Mucosa of descending colon (tissue), 3 donors: ENCODE measurements at regions not wholly inside any gene's neighbourhood (a gene's known extent, or its start where the extent isn't known, plus 50 kb on each side); places are given as distances from the start of the nearest gene placed in this dataset.

Source experiments
- ATAC-seq: fragments of 200-7000 bp; cut with Tn5 transposase; one replicate; pipeline ENCODE4 v1.9.1; 2020; ENCODE audit warnings: mild to moderate bottlenecking, moderate library complexity
- DNase-seq, 3 donors: peaks; one replicate each; pipeline ENCODE4 v3.0.0-alpha.2; 2020
- H3K36me3 ChIP-seq: fragments of 200-600 bp; one replicate; pipeline ENCODE4 v1.8.0; 2021; ENCODE audit warnings: low read depth, mild to moderate bottlenecking
- H3K4me1 ChIP-seq: fragments of 200-600 bp; one replicate; pipeline ENCODE4 v1.8.0; 2021; ENCODE audit warnings: low read depth, mild to moderate bottlenecking
- H3K4me3 ChIP-seq: fragments of 200-600 bp; one replicate; pipeline ENCODE4 v1.8.0; 2021; ENCODE audit warnings: mild to moderate bottlenecking
- H3K9me3 ChIP-seq: fragments of 200-600 bp; one replicate; pipeline ENCODE4 v1.8.0; 2021; ENCODE audit warnings: mild to moderate bottlenecking
- CTCF ChIP-seq: fragments of 200-600 bp; IDR thresholded peaks from one replicate; pipeline ENCODE4 v1.8.0; 2022; ENCODE audit warnings: antibody characterized with exemption, mild to moderate bottlenecking
- intact Hi-C, 2 donors: fragments of 100-400 bp; cut with DNase I in 1 of 2; cut with micrococcal nuclease in 1 of 2; formaldehyde crosslinking; loops; one replicate each; pipeline versions ENCODE4 v1.11.0 to v1.11.1; 2022; cut with DNase I, micrococcal nuclease
- donor health status: DM: no; HTN: no; CAD: no; lungs with moderate emphysema.
- donor health status: DM: no; HTN: no; CAD: no.
- donor health status: DM: no; HTN: yes; CAD: no.

- no peaks in the 10 kb centered on the region for H3K9me3 ChIP-seq
- no peaks in the 10 kb centered on the region for H3K36me3 ChIP-seq
- H3K4me1 ChIP-seq = no peaks in the 10 kb centered on the region
- no peak overlapping the region for H3K4me3 ChIP-seq
- no peak for TF ChIP-seq CTCF
- DNase-seq (no peak), ATAC-seq (no peak)
- intact Hi-C loops = no loop called here
Measured at GRCh38 chr21:26652854-26653253, 79.8 kb upstream of the CYYR1 start.

- no peaks in the 10 kb centered on the region for H3K4me1 ChIP-seq
- no peak overlapping the region for H3K4me3 ChIP-seq
- intact Hi-C loops = no loop called here
- TF ChIP-seq CTCF = no peak
- H3K36me3 ChIP-seq = no peaks in the 10 kb centered on the region
- H3K9me3 ChIP-seq = no peaks in the 10 kb centered on the region
- DNase-seq (no peak), ATAC-seq (no peak)
Measured at GRCh38 chr21:26641062-26641461, 68.0 kb upstream of the CYYR1 start.

GRCh38 chr21:26637201-26637745 is 64.2 kb upstream of the CYYR1 start:
- Histone ChIP-seq H3K36me3 (no peaks in the 10 kb centered on the region), H3K4me3 (no peak overlapping the region), H3K9me3 (peaks cover 5% of the 10 kb centered on the region), H3K4me1 (no peaks in the 10 kb centered on the region)
- DNase-seq (no peak), ATAC-seq (no peak)
- no peak for TF ChIP-seq CTCF
- intact Hi-C loops = no loop called here

GRCh38 chr21:26635681-26636080 is 62.6 kb upstream of the CYYR1 start:
- Histone ChIP-seq H3K9me3 (peaks cover 5% of the 10 kb centered on the region), H3K4me1 (no peaks in the 10 kb centered on the region), H3K4me3 (no peak overlapping the region), H3K36me3 (no peaks in the 10 kb centered on the region)
- intact Hi-C loops = no loop called here
- DNase-seq = no peak
- ATAC-seq = no peak
- TF ChIP-seq CTCF = no peak

- intact Hi-C loops = no loop called here
- no peak for TF ChIP-seq CTCF
- ATAC-seq (no peak), DNase-seq (no peak)
- Histone ChIP-seq H3K9me3 (peaks cover 5% of the 10 kb centered on the region), H3K36me3 (no peaks in the 10 kb centered on the region), H3K4me1 (no peaks in the 10 kb centered on the region), H3K4me3 (no peak overlapping the region)
Measured at GRCh38 chr21:26632691-26633090, 59.6 kb upstream of the CYYR1 start.

GRCh38 chr21:26626187-26626586 is 53.1 kb upstream of the CYYR1 start:
- no peak for TF ChIP-seq CTCF
- intact Hi-C loops = no loop called here
- Histone ChIP-seq H3K4me3 (no peak overlapping the region), H3K4me1 (no peaks in the 10 kb centered on the region), H3K36me3 (no peaks in the 10 kb centered on the region), H3K9me3 (no peaks in the 10 kb centered on the region)
- no peak for DNase-seq
- no peak for ATAC-seq
